ENCODE measurements at regions not wholly inside any gene's neighbourhood (a gene's known extent, or its start where the extent isn't known, plus 50 kb on each side); places are given as distances from the start of the nearest gene placed in this dataset.

DNA sequence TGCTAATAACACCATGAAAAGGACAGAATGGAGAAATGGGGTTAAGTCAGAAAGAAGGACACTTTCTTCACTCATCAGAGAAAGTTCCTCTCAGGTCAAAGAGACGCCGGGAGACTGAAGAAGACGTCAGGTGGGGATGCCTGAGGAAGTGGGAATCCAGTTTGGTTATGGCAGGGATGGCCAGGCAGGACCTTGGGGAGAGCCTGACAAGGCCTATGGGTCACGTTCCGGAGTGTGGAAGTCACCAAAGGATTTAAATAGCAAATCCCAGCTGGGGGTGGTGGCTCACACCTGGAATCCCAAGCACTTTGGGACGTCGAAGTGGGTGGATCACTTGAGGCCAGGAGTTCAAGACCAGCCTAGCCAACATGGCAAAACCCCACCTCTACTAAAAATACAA is 432.7 kb upstream of the SMIM21 start:
- H3K27ac ChIP-seq (ENCODE audit: low read depth), result no peak overlapping the region
- no peak overlapping the region for H2AFZ ChIP-seq
- H3F3A ChIP-seq (replicated peaks; ENCODE audit: low read depth), result no peaks in the 10 kb centered on the region
- peaks cover 2% of the 10 kb centered on the region; the same call in 1 of the 3 replicates for H3K36me3 Mint-ChIP-seq (ENCODE audit: low read depth)
- ATAC-seq (no peak), DNase-seq (ENCODE audit: low spot score) (no peak)
- no peaks in the 10 kb centered on the region for H3K27me3 ChIP-seq (ENCODE audit: insufficient read depth)
- H3K4me1 Mint-ChIP-seq, result no peaks in the 10 kb centered on the region
- H3K4me1 ChIP-seq (ENCODE audit: insufficient read depth), result no peaks in the 10 kb centered on the region
- H3K9me3 Mint-ChIP-seq, result no peaks in the 10 kb centered on the region
- no peaks in the 10 kb centered on the region for H3K36me3 ChIP-seq (ENCODE audit: insufficient read depth)
- no peak overlapping the region for H3K4me3 Mint-ChIP-seq
- H3K27ac Mint-ChIP-seq, result no peak overlapping the region
- peaks cover 1% of the 10 kb centered on the region for H3K27me3 Mint-ChIP-seq (ENCODE audit: insufficient read depth, low read depth, poor library complexity)
- H3K4me2 ChIP-seq, result no peak overlapping the region
- H3K79me2 ChIP-seq (replicated peaks; ENCODE audit: insufficient read depth), result no peaks in the 10 kb centered on the region
- no peak overlapping the region for H3K4me3 ChIP-seq
- TF ChIP-seq ZNF114 (CRISPR knock-in tag; IDR thresholded peaks at IDR 0.05) (no peak), JUNB (IDR thresholded peaks at IDR 0.05; ENCODE audit: unreplicated experiment) (no peak), ZNF462 (CRISPR knock-in tag; IDR thresholded peaks at IDR 0.05) (no peak), EZH2 (IDR thresholded peaks at IDR 0.05; ENCODE audit: low read depth, unreplicated experiment) (no peak), ZNF331 (CRISPR knock-in tag; IDR thresholded peaks at IDR 0.05; ENCODE audit: low read depth) (no peak), CREB1 (CRISPR knock-in tag; IDR thresholded peaks at IDR 0.05; ENCODE audit: low read depth) (no peak), CTCF (conservative IDR thresholded peaks at IDR 0.05; ENCODE audit: low read depth in 2 of 2) (no peak), STAT1 (IDR thresholded peaks at IDR 0.05; ENCODE audit: unreplicated experiment) (no peak), POLR2AphosphoS5 (IDR thresholded peaks at IDR 0.05; ENCODE audit: low read depth) (no peak)
- TF ChIP-seq, protein P1, sequence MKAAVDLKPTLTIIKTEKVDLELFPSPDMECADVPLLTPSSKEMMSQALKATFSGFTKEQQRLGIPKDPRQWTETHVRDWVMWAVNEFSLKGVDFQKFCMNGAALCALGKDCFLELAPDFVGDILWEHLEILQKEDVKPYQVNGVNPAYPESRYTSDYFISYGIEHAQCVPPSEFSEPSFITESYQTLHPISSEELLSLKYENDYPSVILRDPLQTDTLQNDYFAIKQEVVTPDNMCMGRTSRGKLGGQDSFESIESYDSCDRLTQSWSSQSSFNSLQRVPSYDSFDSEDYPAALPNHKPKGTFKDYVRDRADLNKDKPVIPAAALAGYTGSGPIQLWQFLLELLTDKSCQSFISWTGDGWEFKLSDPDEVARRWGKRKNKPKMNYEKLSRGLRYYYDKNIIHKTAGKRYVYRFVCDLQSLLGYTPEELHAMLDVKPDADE (IDR thresholded peaks at IDR 0.05), result no peak
- no peaks in the 10 kb centered on the region for H4K20me1 ChIP-seq (replicated peaks; ENCODE audit: insufficient read depth)
- H3K9me2 ChIP-seq (ENCODE audit: insufficient read depth), result peaks cover 18% of the 10 kb centered on the region

Data from GM23338 (cell line).